ENCODE measurements at regions not wholly inside any gene's neighbourhood (a gene's known extent, or its start where the extent isn't known, plus 50 kb on each side); places are given as distances from the start of the nearest gene placed in this dataset.

- TF ChIP-seq POLR2A (IDR thresholded peaks at IDR 0.05) (no peak), EP300 (IDR thresholded peaks at IDR 0.05; ENCODE audit: low read depth) (no peak), POLR2AphosphoS5 (IDR thresholded peaks at IDR 0.05) (no peak), CTCF (IDR thresholded peaks at IDR 0.05) (no peak)
- Histone ChIP-seq H3K4me3 (no peak overlapping the region), H3K27me3 (no peaks in the 10 kb centered on the region), H3K27ac (peak overlapping the region; percentile 61 to 80 (median 77)), H3K4me1 (peaks cover 0 to 34% (median 12%) of the 10 kb centered on the region in 4 donors), H3K9me3 (no peaks in the 10 kb centered on the region), H3K36me3 (no peaks in the 10 kb centered on the region)
- intact Hi-C loops (cut with DNase I; ENCODE audit: low total_unique reads) (no loop called here), in situ Hi-C loops (cut with MboI; ENCODE audit: low pct_ligation_motif_present in 1 of 4, low pct_unique_long_range_greater_than_20kb in 1 of 4, low sequenced_read_pairs in 3 of 4) (no loop called here)
- DNase-seq: no peak
Measured at GRCh38 chr3:7927864-7928263, 573.8 kb upstream of the LMCD1 start.

GRCh38 chr3:7929319-7929889 lies 572.2 kb upstream of the LMCD1 start:
- TF ChIP-seq POLR2AphosphoS5 (IDR thresholded peaks at IDR 0.05) (no peak), CTCF (IDR thresholded peaks at IDR 0.05) (no peak), EP300 (IDR thresholded peaks at IDR 0.05; ENCODE audit: low read depth) (no peak), POLR2A (IDR thresholded peaks at IDR 0.05) (no peak)
- no peak for DNase-seq
- Histone ChIP-seq H3K4me3 (no peak overlapping the region), H3K27ac (peak overlapping the region; percentile 27 to 80 (median 77)), H3K4me1 (peaks cover 0 to 27% (median 12%) of the 10 kb centered on the region in 4 donors), H3K27me3 (no peaks in the 10 kb centered on the region), H3K9me3 (no peaks in the 10 kb centered on the region), H3K36me3 (no peaks in the 10 kb centered on the region)
- in situ Hi-C loops (cut with MboI; ENCODE audit: low pct_ligation_motif_present in 1 of 4, low pct_unique_long_range_greater_than_20kb in 1 of 4, low sequenced_read_pairs in 3 of 4) (no loop called here), intact Hi-C loops (cut with DNase I; ENCODE audit: low total_unique reads) (no loop called here)
- 29 to 60% methylated on average over 2 of the region's 2 CpGs for WGBS, 2 donors (ENCODE audit: low coverage in 1 of 2)

GRCh38 chr3:7934362-7934761 lies 567.3 kb upstream of the LMCD1 start:
- TF ChIP-seq CTCF (IDR thresholded peaks at IDR 0.05) (no peak), EP300 (IDR thresholded peaks at IDR 0.05; ENCODE audit: low read depth) (no peak), POLR2AphosphoS5 (IDR thresholded peaks at IDR 0.05) (no peak), POLR2A (IDR thresholded peaks at IDR 0.05) (no peak)
- peak; percentile 48 for DNase-seq
- intact Hi-C loops (cut with DNase I; ENCODE audit: low total_unique reads) (no loop called here), in situ Hi-C loops (cut with MboI; ENCODE audit: low pct_ligation_motif_present in 1 of 4, low pct_unique_long_range_greater_than_20kb in 1 of 4, low sequenced_read_pairs in 3 of 4) (no loop called here)
- no peaks in the 10 kb centered on the region for H3K9me3 ChIP-seq
- H3K27me3 ChIP-seq: no peaks in the 10 kb centered on the region
- H3K4me3 ChIP-seq: no peak overlapping the region
- 31 to 50% methylated on average over 1 to 2 of the region's 2 CpGs for WGBS, 2 donors (ENCODE audit: low coverage in 1 of 2)
- no peaks in the 10 kb centered on the region for H3K36me3 ChIP-seq
- H3K4me1 ChIP-seq: peaks cover 0 to 5% (median 3%) of the 10 kb centered on the region in 4 donors
- H3K27ac ChIP-seq: peak overlapping the region in 1 of 4 donors; percentile 23

- in situ Hi-C loops (cut with MboI; ENCODE audit: low pct_ligation_motif_present in 1 of 4, low pct_unique_long_range_greater_than_20kb in 1 of 4, low sequenced_read_pairs in 3 of 4) (no loop called here), intact Hi-C loops (cut with DNase I; ENCODE audit: low total_unique reads) (no loop called here)
Measured at GRCh38 chr3:7947930-7948329, 553.7 kb upstream of the LMCD1 start.

More at GRCh38 chr3:7947930-7948329, 553.7 kb upstream of the LMCD1 start:
- H3K4me3 ChIP-seq: no peak overlapping the region
- no peaks in the 10 kb centered on the region for H3K4me1 ChIP-seq
- no peak overlapping the region for H3K27ac ChIP-seq
- no peaks in the 10 kb centered on the region for H3K36me3 ChIP-seq
- TF ChIP-seq CTCF (IDR thresholded peaks at IDR 0.05): no peak
- no peak for TF ChIP-seq EP300 (IDR thresholded peaks at IDR 0.05; ENCODE audit: low read depth)
- TF ChIP-seq POLR2A (IDR thresholded peaks at IDR 0.05): no peak
- no peak for TF ChIP-seq POLR2AphosphoS5 (IDR thresholded peaks at IDR 0.05)
- H3K9me3 ChIP-seq: no peaks in the 10 kb centered on the region
- no peak for DNase-seq
- no peaks in the 10 kb centered on the region for H3K27me3 ChIP-seq
